ENCODE measurements at regions not wholly inside any gene's neighbourhood (a gene's known extent, or its start where the extent isn't known, plus 50 kb on each side); places are given as distances from the start of the nearest gene placed in this dataset.

- TF ChIP-seq CTCF (IDR thresholded peaks at IDR 0.05; ENCODE audit: poor library complexity, severe bottlenecking) (no peak), REST (IDR thresholded peaks at IDR 0.05; ENCODE audit: borderline replicate concordance) (no peak), MXI1 (conservative IDR thresholded peaks at IDR 0.05; ENCODE audit: poor library complexity, severe bottlenecking) (no peak), EP300 (conservative IDR thresholded peaks at IDR 0.05; ENCODE audit: poor library complexity, severe bottlenecking) (no peak), POLR2AphosphoS5 (IDR thresholded peaks at IDR 0.05) (no peak), SMC3 (conservative IDR thresholded peaks at IDR 0.05; ENCODE audit: poor library complexity) (no peak)
These were observed 307.6 kb downstream of the QKI start for GRCh38 chr6:163721922-163722692.

All from neural cell (in vitro differentiated cells).